Colonic mucosa (tissue), 4 donors: ENCODE measurements at regions not wholly inside any gene's neighbourhood (a gene's known extent, or its start where the extent isn't known, plus 50 kb on each side); places are given as distances from the start of the nearest gene placed in this dataset.

Experiments used
- DNase-seq: peaks from one replicate; pipeline ENCODE4 v3.0.0-alpha.2; 2020
- H3K27ac ChIP-seq: fragments of 200-600 bp; one replicate; pipeline ENCODE4 v1.8.0; 2021
- H3K27me3 ChIP-seq: fragments of 200-600 bp; one replicate; pipeline ENCODE4 v1.8.0; 2021
- H3K36me3 ChIP-seq: fragments of 200-600 bp; one replicate; pipeline ENCODE4 v1.8.0; 2021
- H3K4me1 ChIP-seq: fragments of 200-600 bp; one replicate; pipeline ENCODE4 v1.8.0; 2021; ENCODE audit warnings: mild to moderate bottlenecking
- H3K4me3 ChIP-seq: fragments of 200-600 bp; one replicate; pipeline ENCODE4 v1.8.0; 2021
- H3K9ac ChIP-seq, 2 donors: one replicate each; pipeline ENCODE4 v1.7.0; 2013; ENCODE audit warnings: control low read depth in 2 of 2, low read depth in 2 of 2, low read length in 2 of 2
- H3K9me3 ChIP-seq: fragments of 200-600 bp; one replicate; pipeline ENCODE4 v1.8.0; 2021
- CTCF ChIP-seq: fragments of 200-600 bp; IDR thresholded peaks from one replicate; pipeline ENCODE4 v1.8.0; 2022; ENCODE audit warnings: antibody characterized with exemption, mild to moderate bottlenecking
- intact Hi-C: fragments of 100-400 bp; cut with DNase I; formaldehyde crosslinking; loops from one replicate; pipeline ENCODE4 v1.14.1; 2022
- donor health status: healthy.
- donor health status: DM: no; HTN: no; CAD: no.
- donor health status: DM: no; HTN: no; CAD: no.

GRCh38 chr17:68179926-68180285, 67.9 kb upstream of the AMZ2 start:
- H3K27me3 ChIP-seq: no peaks in the 10 kb centered on the region
- TF ChIP-seq CTCF: no peak
- no peak overlapping the region for H3K4me3 ChIP-seq
- no peaks in the 10 kb centered on the region for H3K9me3 ChIP-seq
- no peak overlapping the region for H3K27ac ChIP-seq
- H3K9ac ChIP-seq: no peak overlapping the region
- H3K4me1 ChIP-seq: no peaks in the 10 kb centered on the region
- DNase-seq: no peak
- H3K36me3 ChIP-seq: no peaks in the 10 kb centered on the region
- intact Hi-C loops: no loop called here

GRCh38 chr17:68182011-68182306, 65.9 kb upstream of the AMZ2 start:
- no peak overlapping the region for H3K27ac ChIP-seq
- no peaks in the 10 kb centered on the region for H3K27me3 ChIP-seq
- intact Hi-C loops: no loop called here
- no peaks in the 10 kb centered on the region for H3K9me3 ChIP-seq
- no peak overlapping the region for H3K4me3 ChIP-seq
- no peak overlapping the region for H3K9ac ChIP-seq
- TF ChIP-seq CTCF: no peak
- no peak for DNase-seq
- H3K4me1 ChIP-seq: no peaks in the 10 kb centered on the region
- H3K36me3 ChIP-seq: no peaks in the 10 kb centered on the region

DNA sequence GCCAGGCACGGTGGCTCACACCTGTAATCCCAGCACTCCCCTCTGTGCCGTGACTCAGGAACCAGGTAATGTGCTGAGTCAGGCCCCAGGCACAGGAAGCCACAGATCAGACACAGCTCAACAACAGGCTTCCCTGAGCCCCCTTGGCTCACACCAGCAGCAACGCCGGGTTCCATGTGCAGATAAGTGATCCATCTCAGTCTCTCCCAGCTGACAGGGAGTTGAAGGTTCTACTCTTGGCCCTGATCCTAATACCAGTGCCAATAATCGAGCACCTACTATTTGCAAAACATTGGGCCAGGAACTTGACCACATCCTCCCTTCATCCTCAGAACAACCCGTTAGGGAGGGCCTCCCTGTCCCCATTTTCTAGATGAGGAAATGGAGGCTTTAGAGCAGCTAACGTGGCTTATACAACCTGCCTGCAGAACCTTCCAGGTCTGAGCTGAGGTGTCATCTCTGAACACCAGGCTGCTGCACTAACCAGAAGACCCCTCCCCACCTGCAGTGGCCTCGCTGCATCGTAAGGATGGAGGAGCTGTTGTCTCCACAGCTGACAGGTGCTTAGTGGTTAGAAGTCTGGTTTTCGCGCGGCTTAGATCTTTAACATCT, 64.8 kb upstream of the AMZ2 start:
- Histone ChIP-seq H3K9ac (no peak overlapping the region), H3K27ac (no peak overlapping the region)

DNA sequence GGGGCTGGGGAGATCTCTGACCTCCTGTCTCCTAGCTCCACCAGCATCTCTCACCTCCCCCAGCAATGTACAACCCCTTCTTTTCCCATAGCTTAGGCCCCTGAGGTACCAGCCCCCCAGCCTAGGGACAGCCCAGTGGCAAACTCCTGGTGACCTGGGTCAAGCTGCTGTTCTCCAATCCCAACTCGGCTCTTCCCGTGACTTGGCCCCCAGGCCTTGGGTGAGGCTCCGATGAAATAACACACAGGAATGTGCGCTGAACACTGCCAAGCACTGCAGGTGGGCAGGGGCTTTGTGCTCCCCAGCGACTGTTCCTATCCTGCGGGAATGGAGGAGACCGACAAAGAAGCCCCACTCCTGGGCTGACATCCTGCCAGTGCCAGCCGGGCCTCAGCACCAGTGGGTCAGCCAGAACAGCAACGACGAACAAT, 63.7 kb upstream of the AMZ2 start:
- Histone ChIP-seq H3K36me3 (no peaks in the 10 kb centered on the region), H3K9me3 (no peaks in the 10 kb centered on the region), H3K9ac (no peak overlapping the region), H3K4me3 (no peak overlapping the region), H3K27me3 (no peaks in the 10 kb centered on the region), H3K27ac (no peak overlapping the region), H3K4me1 (no peaks in the 10 kb centered on the region)
- intact Hi-C loops: no loop called here
- no peak for DNase-seq
- no peak for TF ChIP-seq CTCF

More for the DNA sequence above, 64.8 kb upstream of the AMZ2 start:
- no peak for TF ChIP-seq CTCF
- intact Hi-C loops: no loop called here
- no peak overlapping the region for H3K4me3 ChIP-seq
- H3K27me3 ChIP-seq: no peaks in the 10 kb centered on the region
- no peaks in the 10 kb centered on the region for H3K9me3 ChIP-seq
- no peaks in the 10 kb centered on the region for H3K36me3 ChIP-seq
- no peaks in the 10 kb centered on the region for H3K4me1 ChIP-seq
- DNase-seq: no peak

- H3K27me3 ChIP-seq: no peaks in the 10 kb centered on the region
- intact Hi-C loops: no loop called here
- H3K27ac ChIP-seq: no peak overlapping the region
- no peaks in the 10 kb centered on the region for H3K9me3 ChIP-seq
- H3K36me3 ChIP-seq: no peaks in the 10 kb centered on the region
- no peak overlapping the region for H3K9ac ChIP-seq
- no peaks in the 10 kb centered on the region for H3K4me1 ChIP-seq
- no peak overlapping the region for H3K4me3 ChIP-seq
- no peak for TF ChIP-seq CTCF
- DNase-seq: no peak
Observed at GRCh38 chr17:68184816-68185436, 62.9 kb upstream of the AMZ2 start.
